DND-41 (cell line): ENCODE measurements at regions not wholly inside any gene's neighbourhood (a gene's known extent, or its start where the extent isn't known, plus 50 kb on each side); places are given as distances from the start of the nearest gene placed in this dataset.

Source experiments
- ATAC-seq: fragments of 200-7000 bp; cut with Tn5 transposase; 3 replicates; pipeline ENCODE4 v1.9.1; 2021; ENCODE audit warnings: low read depth; ENCODE audit not compliant: insufficient read depth
- DNase-seq: peaks from one replicate; pipeline ENCODE4 v3.0.0-alpha.2; 2020
- H2AFZ ChIP-seq: 2 replicates; pipeline ENCODE4 v1.6.0; 2012; ENCODE audit warnings: low read depth, low read length
- H3K27ac ChIP-seq: 2 replicates; pipeline ENCODE4 v1.5.1; 2012; ENCODE audit warnings: low read length, inconsistent platforms
- H3K27me3 ChIP-seq: fragments of 200-600 bp; sonication (generic); 2 replicates; pipeline ENCODE4 v1.6.0; 2012; ENCODE audit warnings: low read length, mild to moderate bottlenecking, inconsistent platforms; ENCODE audit not compliant: insufficient read depth, poor library complexity
- H3K36me3 ChIP-seq: 2 replicates; pipeline ENCODE4 v1.5.1; 2012; ENCODE audit warnings: low read length, inconsistent platforms; ENCODE audit not compliant: insufficient read depth
- H3K4me1 ChIP-seq: 2 replicates; pipeline ENCODE4 v1.5.1; 2012; ENCODE audit warnings: mild to moderate bottlenecking, low read length; ENCODE audit not compliant: insufficient read depth
- H3K4me2 ChIP-seq: 2 replicates; pipeline ENCODE4 v1.6.0; 2012; ENCODE audit warnings: mild to moderate bottlenecking, moderate library complexity, low read length, inconsistent platforms; ENCODE audit not compliant: insufficient read depth
- H3K4me3 ChIP-seq, 2 experiments: fragments of 200-600 bp in 1 of 2; shearing (Covaris generic) in 1 of 2; 2 replicates each; pipeline ENCODE4 v1.5.1; 2012 to 2016; ENCODE audit warnings: inconsistent platforms in 2 of 2, low read length in 2 of 2, mild to moderate bottlenecking in 2 of 2, low read depth in 1 of 2, moderate library complexity in 1 of 2
- H3K79me2 ChIP-seq: 2 replicates; pipeline ENCODE4 v1.6.0; 2012; ENCODE audit warnings: low read length, inconsistent platforms; ENCODE audit not compliant: insufficient read depth
- H3K9ac ChIP-seq: 2 replicates; pipeline ENCODE4 v1.6.0; 2012; ENCODE audit warnings: low read depth, mild to moderate bottlenecking, inconsistent platforms, low read length, moderate library complexity
- H3K9me3 ChIP-seq: 2 replicates; pipeline ENCODE4 v1.5.1; 2012; ENCODE audit warnings: low read length, moderate library complexity, mild to moderate bottlenecking, inconsistent platforms; ENCODE audit not compliant: insufficient read depth, severe bottlenecking
- H4K20me1 ChIP-seq: 2 replicates; pipeline ENCODE4 v1.6.0; 2012; ENCODE audit warnings: low read length; ENCODE audit not compliant: insufficient read depth
- CTCF ChIP-seq: IDR thresholded peaks from 2 replicates; pipeline ENCODE4 v1.5.1; 2012; ENCODE audit warnings: borderline replicate concordance, low read length, moderate library complexity, mild to moderate bottlenecking; ENCODE audit not compliant: poor library complexity, severe bottlenecking; ENCODE audit errors: extremely low read depth
- EZH2 ChIP-seq: IDR thresholded peaks from 3 replicates; pipeline ENCODE4 v1.6.1; 2012; ENCODE audit warnings: borderline replicate concordance, low read depth, mild to moderate bottlenecking, moderate library complexity, low read length, inconsistent platforms; ENCODE audit not compliant: severe bottlenecking

- no peaks in the 10 kb centered on the region for H3K79me2 ChIP-seq
- no peak overlapping the region for H2AFZ ChIP-seq
- no peak for ATAC-seq
- no peak for DNase-seq
- no peaks in the 10 kb centered on the region for H3K4me1 ChIP-seq
- no peak for TF ChIP-seq CTCF
- no peak for TF ChIP-seq EZH2
- H3K4me2 ChIP-seq: no peak overlapping the region
- peaks cover 2% of the 10 kb centered on the region for H3K9me3 ChIP-seq
- H3K27me3 ChIP-seq: no peaks in the 10 kb centered on the region
- no peaks in the 10 kb centered on the region for H3K36me3 ChIP-seq
- no peak overlapping the region for H3K4me3 ChIP-seq
- no peaks in the 10 kb centered on the region for H4K20me1 ChIP-seq
- H3K27ac ChIP-seq: no peak overlapping the region
- no peak overlapping the region for H3K9ac ChIP-seq
These were observed 523.9 kb upstream of the CNTN3 start for GRCh38 chr3:75138345-75138744.

DNA sequence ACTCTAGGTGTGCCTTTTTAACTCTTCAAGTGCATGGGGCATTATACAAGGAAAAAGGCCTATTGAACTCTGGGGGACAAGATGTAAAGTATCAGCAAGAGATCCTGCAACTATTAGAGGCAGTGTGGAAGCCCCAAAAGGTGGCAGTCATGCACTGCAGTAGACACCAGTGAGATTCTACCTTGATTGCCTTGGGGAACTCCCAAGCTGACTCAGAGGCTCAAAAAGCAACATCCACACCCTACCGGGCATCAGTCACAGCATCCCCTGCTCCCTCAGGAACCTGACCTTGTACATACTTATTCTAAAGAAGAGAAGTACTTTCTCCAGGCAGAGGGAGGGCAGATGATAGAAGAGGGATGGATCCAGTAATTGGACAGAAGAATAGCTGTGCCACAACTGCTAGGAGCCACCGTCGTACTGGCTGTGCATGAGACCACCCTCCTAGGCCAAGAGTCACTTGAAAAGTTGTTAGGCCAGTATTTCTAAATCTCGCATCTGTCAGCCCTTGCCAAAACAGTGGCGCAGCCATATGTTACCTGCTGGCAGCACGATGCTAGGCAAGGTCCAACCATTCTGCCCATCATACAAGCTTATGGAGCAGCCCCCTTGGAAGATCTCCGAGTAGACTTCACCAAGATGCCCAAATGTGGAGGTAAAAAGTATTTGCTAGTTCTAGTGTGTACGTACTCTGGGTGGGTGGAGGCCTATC, 523.1 kb upstream of the FRG2C start:
- H3K4me1 ChIP-seq: no peaks in the 10 kb centered on the region
- ATAC-seq: no peak

GRCh38 chr3:75144406-75144805, 519.7 kb upstream of the FRG2C start:
- H4K20me1 ChIP-seq: no peaks in the 10 kb centered on the region
- no peaks in the 10 kb centered on the region for H3K4me1 ChIP-seq
- no peak for DNase-seq
- H3K4me3 ChIP-seq: no peak overlapping the region
- no peak overlapping the region for H3K9ac ChIP-seq
- ATAC-seq: no peak
- no peak overlapping the region for H2AFZ ChIP-seq
- H3K79me2 ChIP-seq: no peaks in the 10 kb centered on the region
- H3K9me3 ChIP-seq: no peaks in the 10 kb centered on the region
- no peaks in the 10 kb centered on the region for H3K27me3 ChIP-seq
- no peaks in the 10 kb centered on the region for H3K36me3 ChIP-seq
- no peak for TF ChIP-seq CTCF
- TF ChIP-seq EZH2: no peak
- H3K4me2 ChIP-seq: no peak overlapping the region
- no peak overlapping the region for H3K27ac ChIP-seq

More for the DNA sequence above, 523.1 kb upstream of the FRG2C start:
- TF ChIP-seq CTCF: no peak
- TF ChIP-seq EZH2: no peak
- H3K79me2 ChIP-seq: no peaks in the 10 kb centered on the region
- H2AFZ ChIP-seq: no peak overlapping the region
- H3K27me3 ChIP-seq: no peaks in the 10 kb centered on the region
- no peak overlapping the region for H3K9ac ChIP-seq
- DNase-seq: no peak
- no peaks in the 10 kb centered on the region for H3K36me3 ChIP-seq
- no peak overlapping the region for H3K27ac ChIP-seq
- H3K4me2 ChIP-seq: no peak overlapping the region
- peaks cover 2% of the 10 kb centered on the region for H3K9me3 ChIP-seq
- H3K4me3 ChIP-seq: no peak overlapping the region
- H4K20me1 ChIP-seq: no peaks in the 10 kb centered on the region
